BJ (cell line): ENCODE measurements at regions not wholly inside any gene's neighbourhood (a gene's known extent, or its start where the extent isn't known, plus 50 kb on each side); places are given as distances from the start of the nearest gene placed in this dataset.

Source experiments
- CTCF ChIA-PET: fragments of 350-600 bp; formaldehyde crosslinking; extraction: SDS; loops from one replicate; lab custom pipeline; 2021; ENCODE audit warnings: antibody characterized with exemption, inconsistent platforms; lab: Yijun Ruan, JAX
- POLR2A ChIA-PET: fragments of 300-600 bp; sonication (Branson Sonifier 250); formaldehyde crosslinking; extraction: SDS; loops from one replicate; lab custom pipeline; 2021; ENCODE audit warnings: antibody characterized with exemption; lab: Charles Lee
- DNase-seq: peaks from one replicate; pipeline ENCODE4 v3.0.0-alpha.2; 2011; ENCODE audit warnings: low read depth
- H3K27me3 ChIP-seq: 2 replicates; pipeline ENCODE4 v1.6.0; 2011; ENCODE audit warnings: low read length; ENCODE audit not compliant: control insufficient read depth, insufficient read depth
- H3K36me3 ChIP-seq: 2 replicates; pipeline ENCODE4 v1.5.1; 2011; ENCODE audit warnings: low read length; ENCODE audit not compliant: control insufficient read depth, insufficient read depth
- H3K4me3 ChIP-seq: 2 replicates; pipeline ENCODE4 v1.5.1; 2011; ENCODE audit warnings: low read depth, mild to moderate bottlenecking, control low read depth, low read length
- TF ChIP-seq, protein P1 (sequence below): IDR thresholded peaks from 2 replicates; pipeline ENCODE4 v1.5.1; 2011; ENCODE audit warnings: low read depth, mild to moderate bottlenecking, control low read depth, inconsistent platforms, low read length, moderate library complexity; ENCODE audit not compliant: insufficient read depth

DNA sequence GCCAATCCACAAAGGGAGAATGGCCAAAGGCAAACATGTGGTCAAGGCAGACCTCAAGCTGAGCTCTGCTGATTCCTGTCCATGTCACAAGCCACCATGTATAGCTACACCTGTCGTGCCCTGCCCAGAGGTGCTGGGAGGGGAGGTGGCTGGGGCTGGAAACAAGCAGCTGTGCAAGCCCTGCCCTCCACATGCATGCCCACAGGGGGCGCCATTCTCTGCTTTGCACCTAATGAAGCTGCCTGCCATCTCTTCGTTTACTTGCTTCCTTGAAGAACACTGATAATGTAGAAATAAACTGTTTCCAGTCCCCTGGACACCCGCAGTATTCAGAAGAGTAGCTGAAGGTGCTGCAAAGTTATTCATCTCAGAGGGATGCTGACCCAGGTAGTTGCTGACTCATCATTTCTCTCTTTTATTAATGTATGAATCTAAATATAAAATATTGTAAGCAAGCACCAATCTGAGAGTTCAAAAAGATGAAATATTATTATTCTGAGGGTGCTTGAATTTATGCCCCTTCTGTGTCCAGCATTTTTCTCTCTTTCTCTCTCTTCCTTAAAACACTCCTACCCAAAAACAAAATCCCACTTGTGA is 278.6 kb downstream of the ADGRA3 start:
- ChIA-PET CTCF (no interaction called here), POLR2A (no interaction called here)
- no peak overlapping the region for H3K4me3 ChIP-seq
- DNase-seq = no peak
- TF ChIP-seq, protein P1, sequence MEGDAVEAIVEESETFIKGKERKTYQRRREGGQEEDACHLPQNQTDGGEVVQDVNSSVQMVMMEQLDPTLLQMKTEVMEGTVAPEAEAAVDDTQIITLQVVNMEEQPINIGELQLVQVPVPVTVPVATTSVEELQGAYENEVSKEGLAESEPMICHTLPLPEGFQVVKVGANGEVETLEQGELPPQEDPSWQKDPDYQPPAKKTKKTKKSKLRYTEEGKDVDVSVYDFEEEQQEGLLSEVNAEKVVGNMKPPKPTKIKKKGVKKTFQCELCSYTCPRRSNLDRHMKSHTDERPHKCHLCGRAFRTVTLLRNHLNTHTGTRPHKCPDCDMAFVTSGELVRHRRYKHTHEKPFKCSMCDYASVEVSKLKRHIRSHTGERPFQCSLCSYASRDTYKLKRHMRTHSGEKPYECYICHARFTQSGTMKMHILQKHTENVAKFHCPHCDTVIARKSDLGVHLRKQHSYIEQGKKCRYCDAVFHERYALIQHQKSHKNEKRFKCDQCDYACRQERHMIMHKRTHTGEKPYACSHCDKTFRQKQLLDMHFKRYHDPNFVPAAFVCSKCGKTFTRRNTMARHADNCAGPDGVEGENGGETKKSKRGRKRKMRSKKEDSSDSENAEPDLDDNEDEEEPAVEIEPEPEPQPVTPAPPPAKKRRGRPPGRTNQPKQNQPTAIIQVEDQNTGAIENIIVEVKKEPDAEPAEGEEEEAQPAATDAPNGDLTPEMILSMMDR = peak; percentile 33; the same call in 1 of the 2 replicates
- peaks cover 2% of the 10 kb centered on the region; the same call in 1 of the 2 replicates for H3K27me3 ChIP-seq
- H3K36me3 ChIP-seq = no peaks in the 10 kb centered on the region

DNA sequence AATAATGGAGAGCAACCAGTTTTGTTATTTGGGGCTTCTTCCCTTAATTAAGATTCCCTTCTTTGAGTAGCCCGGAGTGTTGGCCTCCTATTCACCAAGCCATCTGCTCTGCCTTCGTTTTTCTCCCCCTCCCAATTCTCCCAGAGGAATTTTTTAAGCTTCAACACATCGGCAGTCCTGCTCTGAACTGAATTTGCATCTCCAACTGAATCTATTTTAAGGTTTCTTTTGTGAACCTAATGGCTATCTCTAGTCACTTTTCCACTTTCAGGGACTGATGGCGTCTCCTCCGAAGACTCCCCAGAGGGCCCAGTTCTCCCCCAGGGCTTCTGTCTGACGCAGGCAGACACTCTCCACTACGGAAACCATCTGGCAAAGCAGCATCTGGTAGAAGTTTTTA is 280.2 kb downstream of the ADGRA3 start:
- H3K36me3 ChIP-seq = no peaks in the 10 kb centered on the region
- ChIA-PET CTCF (interaction anchor here (0.6 kb wide), 1 partner anchor 445 kb away, joined by 3 read pairs; no protein-coding TSS in a partner anchor), POLR2A (no interaction called here)
- H3K27me3 ChIP-seq = peaks cover 2% of the 10 kb centered on the region; the same call in 1 of the 2 replicates
- TF ChIP-seq, protein P1 = no peak
- DNase-seq = no peak
- no peak overlapping the region for H3K4me3 ChIP-seq

DNA sequence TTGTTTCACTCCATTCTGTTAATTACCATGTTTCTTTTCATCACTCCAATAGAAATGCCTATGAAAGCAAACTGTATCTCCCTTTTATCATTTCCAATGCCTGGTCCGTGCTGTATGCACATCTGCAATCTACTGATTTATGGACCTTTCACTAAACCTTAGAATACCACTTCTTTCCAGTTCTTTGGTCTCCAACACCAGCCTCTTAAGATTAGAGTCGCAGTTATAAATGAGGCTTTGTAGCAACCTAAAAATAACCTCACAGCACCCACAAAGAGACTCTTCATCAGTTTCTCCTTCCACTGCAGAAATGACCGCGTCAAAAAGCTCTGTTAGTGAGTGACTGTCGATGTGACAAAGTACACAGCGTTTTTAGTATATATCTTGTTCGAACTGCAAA is 282.6 kb downstream of the ADGRA3 start:
- Histone ChIP-seq H3K27me3 (peaks cover 2% of the 10 kb centered on the region; the same call in 1 of the 2 replicates), H3K36me3 (no peaks in the 10 kb centered on the region), H3K4me3 (no peak overlapping the region)
- ChIA-PET POLR2A (no interaction called here), CTCF (no interaction called here)
- TF ChIP-seq, protein P1 = no peak
- no peak for DNase-seq

DNA sequence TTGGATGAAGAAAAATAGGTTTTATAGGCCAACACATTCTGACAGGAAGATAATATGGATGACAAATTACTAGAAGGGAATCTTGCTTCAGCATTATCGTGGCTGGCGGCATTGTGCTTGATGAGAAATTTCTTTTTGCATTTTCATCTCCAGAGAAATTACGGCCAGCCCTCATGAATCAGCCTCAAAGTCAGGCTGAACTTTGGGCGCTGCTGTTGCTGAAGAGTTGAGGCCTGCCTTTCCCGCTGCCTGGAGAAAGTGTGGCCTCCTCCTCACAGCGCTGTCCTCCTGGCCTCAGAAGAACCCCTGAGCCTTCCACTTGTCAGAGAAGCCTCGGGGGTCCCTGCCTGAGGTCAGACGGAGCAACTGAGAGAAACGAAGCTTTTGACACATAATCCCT is 272.4 kb upstream of the KCNIP4 start:
- CTCF ChIA-PET = no interaction called here
- no peaks in the 10 kb centered on the region for H3K27me3 ChIP-seq
- DNase-seq = no peak
- H3K4me3 ChIP-seq = no peak overlapping the region
- H3K36me3 ChIP-seq = no peaks in the 10 kb centered on the region
- TF ChIP-seq, protein P1 = no peak
- POLR2A ChIA-PET = no interaction called here

DNA sequence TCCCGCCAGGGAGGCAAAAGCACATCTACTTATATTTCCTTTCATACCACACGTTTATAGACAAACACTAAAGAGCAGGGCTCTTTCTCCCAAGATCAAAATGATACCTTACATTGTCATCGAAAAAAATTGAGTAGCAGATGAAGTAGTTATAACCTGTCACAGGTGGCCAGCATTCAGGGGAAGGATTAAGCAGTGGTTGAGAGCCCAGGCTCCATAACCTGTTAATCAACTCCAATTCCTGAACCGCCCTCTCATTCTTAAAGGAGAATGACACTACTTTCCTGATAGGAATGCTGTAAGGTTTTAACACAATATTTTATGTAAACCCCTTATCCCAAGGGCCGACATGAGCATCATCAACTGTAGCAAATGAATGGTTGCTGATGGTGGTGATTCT is 268.9 kb upstream of the KCNIP4 start:
- Histone ChIP-seq H3K4me3 (no peak overlapping the region), H3K27me3 (no peaks in the 10 kb centered on the region), H3K36me3 (no peaks in the 10 kb centered on the region)
- CTCF ChIA-PET = no interaction called here
- no peak for DNase-seq
- POLR2A ChIA-PET = no interaction called here
- TF ChIP-seq, protein P1 = no peak
